ENCODE measurements at regions not wholly inside any gene's neighbourhood (a gene's known extent, or its start where the extent isn't known, plus 50 kb on each side); places are given as distances from the start of the nearest gene placed in this dataset.

DNA sequence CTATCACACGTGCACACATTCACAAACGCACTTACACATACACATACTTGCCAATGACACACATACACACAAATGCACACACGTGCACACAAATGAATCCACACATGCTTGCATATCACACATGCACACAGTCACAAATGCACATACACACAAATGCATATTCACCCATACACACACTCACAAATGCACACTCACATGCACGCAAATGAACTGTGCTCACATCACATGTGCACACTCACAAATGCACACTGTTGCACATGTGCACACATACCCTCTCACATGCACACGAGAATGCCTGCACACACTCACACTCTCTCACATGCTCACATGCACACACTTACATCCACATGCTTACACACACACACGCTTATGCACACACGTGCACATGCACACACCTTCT lies 368.1 kb downstream of the EIPR1 start:
- H3K27me3 ChIP-seq (ENCODE audit: insufficient read depth, insufficient read length) = no peaks in the 10 kb centered on the region
- no peak for DNase-seq (ENCODE audit: low read depth, low spot score)
- no peaks in the 10 kb centered on the region for H3K9me3 ChIP-seq (ENCODE audit: insufficient read depth, low read length)
- H3K9ac ChIP-seq (ENCODE audit: insufficient read length, low read depth) = no peak overlapping the region
- TF ChIP-seq YY1 (IDR thresholded peaks at IDR 0.05; ENCODE audit: insufficient read depth, insufficient read length) (no peak), SUZ12 (IDR thresholded peaks at IDR 0.05; ENCODE audit: extremely low read depth, insufficient read depth, insufficient read length) (no peak), ZNF274 (IDR thresholded peaks at IDR 0.05; ENCODE audit: low read depth, low read length) (no peak)
- no peak overlapping the region for H3K4me3 ChIP-seq (ENCODE audit: insufficient read length, low read depth)
- no peaks in the 10 kb centered on the region for H3K4me1 ChIP-seq (ENCODE audit: insufficient read depth, insufficient read length)
- H3K36me3 ChIP-seq (ENCODE audit: insufficient read depth, insufficient read length, low read length) = no peaks in the 10 kb centered on the region

DNA sequence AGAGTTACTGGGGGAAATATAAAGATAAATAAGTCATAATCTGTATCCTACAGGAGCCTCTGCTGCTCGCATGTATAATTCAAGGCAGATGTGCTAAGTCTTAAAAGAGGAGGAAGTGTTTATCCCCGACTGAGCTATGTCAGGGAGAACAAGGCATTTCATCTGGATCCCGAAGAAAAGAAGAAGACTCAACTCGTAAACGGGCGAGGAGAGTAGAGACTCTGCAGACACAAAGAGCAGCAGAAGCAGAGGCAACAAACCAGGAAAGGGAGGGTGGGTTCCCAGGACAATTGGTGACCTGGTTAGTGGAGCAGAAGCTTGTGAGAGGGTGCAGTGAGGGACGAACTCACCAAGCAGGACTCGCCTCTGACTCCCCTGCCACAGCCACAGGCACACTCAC lies 368.6 kb downstream of the EIPR1 start:
- no peak for DNase-seq (ENCODE audit: low read depth, low spot score)
- no peaks in the 10 kb centered on the region for H3K27me3 ChIP-seq (ENCODE audit: insufficient read depth, insufficient read length)
- no peaks in the 10 kb centered on the region for H3K36me3 ChIP-seq (ENCODE audit: insufficient read depth, insufficient read length, low read length)
- no peak overlapping the region for H3K9ac ChIP-seq (ENCODE audit: insufficient read length, low read depth)
- TF ChIP-seq YY1 (IDR thresholded peaks at IDR 0.05; ENCODE audit: insufficient read depth, insufficient read length) (no peak), ZNF274 (IDR thresholded peaks at IDR 0.05; ENCODE audit: low read depth, low read length) (no peak), SUZ12 (IDR thresholded peaks at IDR 0.05; ENCODE audit: extremely low read depth, insufficient read depth, insufficient read length) (no peak)
- H3K4me1 ChIP-seq (ENCODE audit: insufficient read depth, insufficient read length) = no peaks in the 10 kb centered on the region
- H3K9me3 ChIP-seq (ENCODE audit: insufficient read depth, low read length) = no peaks in the 10 kb centered on the region
- H3K4me3 ChIP-seq (ENCODE audit: insufficient read length, low read depth) = no peak overlapping the region

DNA sequence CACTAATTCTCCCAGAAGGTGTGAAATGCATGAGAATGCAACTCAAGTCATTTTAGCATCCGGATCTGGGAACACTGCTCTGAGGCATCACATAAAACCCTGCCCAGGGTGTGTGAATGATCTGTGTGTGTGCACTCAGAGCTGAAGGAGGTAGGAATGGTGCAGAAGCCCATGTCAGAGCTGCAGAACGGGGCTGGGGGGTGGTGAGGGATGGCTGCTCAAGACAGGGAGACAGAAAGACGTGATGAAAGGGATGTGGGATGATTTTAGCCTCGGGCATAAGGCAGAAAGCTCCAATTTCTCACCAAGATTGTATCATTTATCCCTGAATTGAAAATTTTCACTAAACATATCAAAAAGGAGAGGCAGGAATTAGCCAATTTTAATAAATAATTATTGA lies 369.1 kb downstream of the EIPR1 start:
- TF ChIP-seq SUZ12 (IDR thresholded peaks at IDR 0.05; ENCODE audit: extremely low read depth, insufficient read depth, insufficient read length) (no peak), YY1 (IDR thresholded peaks at IDR 0.05; ENCODE audit: insufficient read depth, insufficient read length) (no peak)
- DNase-seq (ENCODE audit: low read depth, low spot score) = no peak

DNA sequence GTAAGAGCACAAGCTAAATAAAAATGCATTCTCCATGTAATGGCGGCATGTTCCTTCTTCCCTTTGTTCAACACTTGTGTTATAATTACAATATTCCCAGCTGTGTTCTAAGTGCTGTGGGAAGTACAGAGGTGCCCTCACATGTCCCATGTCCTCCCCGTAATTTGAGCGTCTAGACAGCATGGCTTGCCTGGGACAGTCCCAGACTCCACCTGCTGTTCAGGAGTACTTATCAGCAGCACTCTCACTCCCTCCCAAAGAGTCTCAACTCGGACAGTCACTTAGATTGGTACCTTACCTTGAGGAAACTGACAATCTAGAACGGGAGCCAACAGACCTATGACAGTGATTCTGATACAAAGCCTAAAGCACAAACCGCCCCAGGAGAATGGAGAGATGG lies 370.5 kb downstream of the EIPR1 start:
- H3K4me3 ChIP-seq (ENCODE audit: insufficient read length, low read depth) = no peak overlapping the region
- no peak overlapping the region for H3K9ac ChIP-seq (ENCODE audit: insufficient read length, low read depth)
- TF ChIP-seq SUZ12 (IDR thresholded peaks at IDR 0.05; ENCODE audit: extremely low read depth, insufficient read depth, insufficient read length) (no peak), YY1 (IDR thresholded peaks at IDR 0.05; ENCODE audit: insufficient read depth, insufficient read length) (no peak), ZNF274 (IDR thresholded peaks at IDR 0.05; ENCODE audit: low read depth, low read length) (no peak)
- H3K4me1 ChIP-seq (ENCODE audit: insufficient read depth, insufficient read length) = no peaks in the 10 kb centered on the region
- H3K27me3 ChIP-seq (ENCODE audit: insufficient read depth, insufficient read length) = no peaks in the 10 kb centered on the region
- no peak for DNase-seq (ENCODE audit: low read depth, low spot score)
- no peaks in the 10 kb centered on the region for H3K9me3 ChIP-seq (ENCODE audit: insufficient read depth, low read length)
- H3K36me3 ChIP-seq (ENCODE audit: insufficient read depth, insufficient read length, low read length) = no peaks in the 10 kb centered on the region

More for the DNA sequence above, 369.1 kb downstream of the EIPR1 start:
- H3K36me3 ChIP-seq (ENCODE audit: insufficient read depth, insufficient read length, low read length) = no peaks in the 10 kb centered on the region
- no peaks in the 10 kb centered on the region for H3K9me3 ChIP-seq (ENCODE audit: insufficient read depth, low read length)
- H3K4me1 ChIP-seq (ENCODE audit: insufficient read depth, insufficient read length) = no peaks in the 10 kb centered on the region
- H3K4me3 ChIP-seq (ENCODE audit: insufficient read length, low read depth) = no peak overlapping the region
- no peaks in the 10 kb centered on the region for H3K27me3 ChIP-seq (ENCODE audit: insufficient read depth, insufficient read length)
- no peak overlapping the region for H3K9ac ChIP-seq (ENCODE audit: insufficient read length, low read depth)

DNA sequence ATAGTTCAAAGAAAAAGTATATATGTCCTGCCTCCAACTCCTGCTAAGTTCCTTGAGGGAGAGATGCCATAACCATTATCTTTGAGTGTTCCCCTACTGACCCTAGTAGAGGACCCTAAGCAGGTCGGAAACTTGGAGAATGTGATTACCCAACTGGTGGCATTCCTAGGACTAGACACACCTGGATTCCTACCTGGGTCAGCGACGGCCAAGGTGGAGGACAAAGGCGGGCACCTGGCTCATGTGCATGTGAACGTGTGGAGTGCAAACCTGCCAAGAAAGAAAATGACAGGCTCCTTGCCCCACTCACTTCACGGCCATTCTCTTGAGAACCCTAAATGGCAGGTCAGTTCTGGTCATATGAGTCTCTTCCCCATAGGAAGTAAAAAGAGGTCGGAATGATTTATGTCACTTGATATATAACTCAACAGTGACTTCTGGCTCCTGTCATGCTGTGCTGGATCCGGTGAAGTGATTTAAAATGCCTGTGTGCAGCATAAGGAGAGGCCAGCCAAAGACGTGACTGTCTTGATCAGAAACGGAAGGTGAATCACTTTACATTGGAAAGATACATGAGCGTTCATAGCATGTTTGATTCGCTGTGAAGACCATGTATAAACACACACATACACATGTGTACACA lies 371.6 kb downstream of the EIPR1 start:
- Histone ChIP-seq H3K36me3 (ENCODE audit: insufficient read depth, insufficient read length, low read length) (no peaks in the 10 kb centered on the region), H3K27me3 (ENCODE audit: insufficient read depth, insufficient read length) (no peaks in the 10 kb centered on the region), H3K4me1 (ENCODE audit: insufficient read depth, insufficient read length) (no peaks in the 10 kb centered on the region), H3K4me3 (ENCODE audit: insufficient read length, low read depth) (no peak overlapping the region), H3K9me3 (ENCODE audit: insufficient read depth, low read length) (no peaks in the 10 kb centered on the region), H3K9ac (ENCODE audit: insufficient read length, low read depth) (no peak overlapping the region)
- no peak for DNase-seq (ENCODE audit: low read depth, low spot score)
- TF ChIP-seq YY1 (IDR thresholded peaks at IDR 0.05; ENCODE audit: insufficient read depth, insufficient read length) = no peak

DNA sequence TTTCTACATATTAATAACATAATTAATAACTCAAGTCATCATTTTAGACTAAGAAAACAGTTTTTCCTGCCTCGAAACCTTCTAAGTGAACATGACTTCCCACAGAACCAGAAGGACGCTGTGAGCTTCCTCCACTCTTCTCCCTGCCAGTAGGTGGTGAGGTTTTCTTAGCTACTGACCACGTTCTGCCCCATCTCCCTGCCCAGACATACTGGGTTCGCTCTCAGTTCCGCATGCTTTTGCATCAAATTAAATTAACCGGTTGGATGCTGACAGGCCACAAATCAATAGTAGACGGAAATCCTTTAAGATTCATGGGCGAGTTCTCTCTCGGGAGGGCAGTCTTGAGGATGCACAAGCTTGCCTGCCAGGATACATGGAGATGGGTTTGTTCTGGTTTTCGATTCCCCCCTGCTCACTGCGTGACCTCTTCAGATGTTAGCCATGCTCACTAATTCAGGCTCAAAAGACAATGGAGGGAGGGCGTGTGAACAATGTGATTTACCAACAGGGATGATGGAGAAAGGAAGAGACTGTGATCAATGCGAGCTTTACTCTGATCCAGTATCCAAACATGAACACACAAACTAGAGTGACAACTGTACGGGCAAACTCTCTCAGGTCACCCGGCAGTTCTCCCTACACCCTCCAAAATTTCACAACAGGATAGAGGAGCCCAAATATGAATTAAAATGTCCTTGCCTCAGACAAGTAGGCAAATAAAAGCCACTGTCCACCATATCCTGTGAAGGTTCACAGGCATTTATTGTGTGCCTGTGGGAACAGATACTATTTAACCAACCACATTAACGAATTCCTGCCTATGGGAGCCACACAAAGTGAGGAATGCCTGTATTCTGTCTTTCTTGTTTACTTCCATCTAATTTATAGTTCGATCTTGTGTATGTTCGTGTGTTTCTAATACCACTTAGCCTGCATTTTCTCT lies 375.7 kb downstream of the EIPR1 start:
- H3K9ac ChIP-seq (ENCODE audit: insufficient read length, low read depth) = no peak overlapping the region
- no peak overlapping the region for H3K4me3 ChIP-seq (ENCODE audit: insufficient read length, low read depth)
- H3K4me1 ChIP-seq (ENCODE audit: insufficient read depth, insufficient read length) = no peaks in the 10 kb centered on the region
- H3K27me3 ChIP-seq (ENCODE audit: insufficient read depth, insufficient read length) = no peaks in the 10 kb centered on the region
- no peak for TF ChIP-seq SUZ12 (IDR thresholded peaks at IDR 0.05; ENCODE audit: extremely low read depth, insufficient read depth, insufficient read length)
- no peak for TF ChIP-seq YY1 (IDR thresholded peaks at IDR 0.05; ENCODE audit: insufficient read depth, insufficient read length)
- TF ChIP-seq ZNF274 (IDR thresholded peaks at IDR 0.05; ENCODE audit: low read depth, low read length) = no peak
- no peak for DNase-seq (ENCODE audit: low read depth, low spot score)
- H3K9me3 ChIP-seq (ENCODE audit: insufficient read depth, low read length) = no peaks in the 10 kb centered on the region
- no peaks in the 10 kb centered on the region for H3K36me3 ChIP-seq (ENCODE audit: insufficient read depth, insufficient read length, low read length)

DNA sequence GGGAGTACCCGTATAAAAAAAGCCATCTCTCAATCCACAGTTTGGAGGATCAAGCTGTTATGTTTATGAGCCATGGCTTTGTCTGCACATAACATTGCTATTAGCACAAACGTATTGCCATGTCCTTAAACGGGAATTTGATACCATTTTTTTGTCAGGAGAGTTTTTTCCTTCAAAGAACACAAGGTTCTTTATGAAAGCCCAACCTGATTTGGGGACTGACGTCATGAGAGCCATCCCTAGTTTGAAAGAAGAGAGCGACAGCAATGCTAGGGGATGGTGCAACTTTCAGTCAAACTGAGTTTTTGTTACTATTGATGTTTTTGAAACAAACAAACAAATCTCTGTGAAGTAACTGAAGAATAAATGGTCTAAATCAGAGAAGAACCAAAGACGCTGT lies 376.6 kb downstream of the EIPR1 start:
- Histone ChIP-seq H3K4me1 (ENCODE audit: insufficient read depth, insufficient read length) (no peaks in the 10 kb centered on the region), H3K4me3 (ENCODE audit: insufficient read length, low read depth) (no peak overlapping the region), H3K9me3 (ENCODE audit: insufficient read depth, low read length) (no peaks in the 10 kb centered on the region), H3K9ac (ENCODE audit: insufficient read length, low read depth) (no peak overlapping the region), H3K36me3 (ENCODE audit: insufficient read depth, insufficient read length, low read length) (no peaks in the 10 kb centered on the region), H3K27me3 (ENCODE audit: insufficient read depth, insufficient read length) (no peaks in the 10 kb centered on the region)
- TF ChIP-seq ZNF274 (IDR thresholded peaks at IDR 0.05; ENCODE audit: low read depth, low read length) = no peak
- no peak for TF ChIP-seq YY1 (IDR thresholded peaks at IDR 0.05; ENCODE audit: insufficient read depth, insufficient read length)
- TF ChIP-seq SUZ12 (IDR thresholded peaks at IDR 0.05; ENCODE audit: extremely low read depth, insufficient read depth, insufficient read length) = no peak
- no peak for DNase-seq (ENCODE audit: low read depth, low spot score)

All from NT2/D1 (cell line).